SK-N-MC (cell line): ENCODE measurements at regions not wholly inside any gene's neighbourhood (a gene's known extent, or its start where the extent isn't known, plus 50 kb on each side); places are given as distances from the start of the nearest gene placed in this dataset.

Source experiments
- EZH2 ChIP-seq: fragments of 200-600 bp; sonication (generic); IDR thresholded peaks from one replicate; pipeline ENCODE4 v1.6.1; 2017; ENCODE audit warnings: antibody characterized with exemption
- POLR2AphosphoS5 ChIP-seq: IDR thresholded peaks from 2 replicates; pipeline ENCODE4 v1.6.1; 2012; ENCODE audit warnings: mild to moderate bottlenecking, low read depth, low read length, borderline replicate concordance

- no peak for TF ChIP-seq EZH2
- no peak for TF ChIP-seq POLR2AphosphoS5
Measured at GRCh38 chr5:28958581-28958980, 1920.2 kb upstream of the CDH9 start.
